K562 (cell line): ENCODE measurements at regions not wholly inside any gene's neighbourhood (a gene's known extent, or its start where the extent isn't known, plus 50 kb on each side); places are given as distances from the start of the nearest gene placed in this dataset.

ENCODE experiments used
- GATAD2B ChIP-seq: fragments of 450-650 bp; IDR thresholded peaks from 2 replicates; pipeline ENCODE4 v1.6.1; 2017; ENCODE audit warnings: mild to moderate bottlenecking, borderline replicate concordance
- L3MBTL2 ChIP-seq: fragments of 450-650 bp; IDR thresholded peaks from 2 replicates; pipeline ENCODE4 v1.6.1; 2016; ENCODE audit warnings: mild to moderate bottlenecking, moderate library complexity
- NKRF ChIP-seq: fragments of 450-650 bp; IDR thresholded peaks from 2 replicates; pipeline ENCODE4 v1.6.1; 2016; ENCODE audit warnings: borderline replicate concordance
- RBFOX2 ChIP-seq: fragments of 200-400 bp; formaldehyde crosslinking; IDR thresholded peaks from 2 replicates; pipeline ENCODE4 v1.6.1; 2017; ENCODE audit warnings: low read depth, mild to moderate bottlenecking, low read length, moderate library complexity
- RREB1 ChIP-seq: fragments of 250-450 bp; sonication (Bioruptor Pico); IDR thresholded peaks from 2 replicates; pipeline ENCODE4 v1.4.0; 2020
- SMARCA4 ChIP-seq: fragments of 450-650 bp; IDR thresholded peaks from 2 replicates; pipeline ENCODE4 v1.6.1; 2016
- XRCC4 ChIP-seq: IDR thresholded peaks from one replicate; pipeline ENCODE4 v1.6.1; 2011; ENCODE audit not compliant: insufficient read depth, insufficient read length; ENCODE audit errors: extremely low read depth
- YY1 ChIP-seq, 3 experiments: IDR thresholded peaks; 2 replicates each; pipeline ENCODE4 v1.6.1; 2011; ENCODE audit warnings: low read length in 2 of 3, mild to moderate bottlenecking in 2 of 3, moderate library complexity in 2 of 3, borderline replicate concordance in 1 of 3, control low read depth in 1 of 3, low read depth in 1 of 3; ENCODE audit not compliant: insufficient read depth in 3 of 3, insufficient replicate concordance in 2 of 3, control insufficient read depth in 1 of 3, insufficient read length in 1 of 3; ENCODE audit errors: extremely low read depth in 1 of 3
- TF ChIP-seq, protein P1 (sequence below): fragments of 250-450 bp; sonication (Bioruptor Pico); IDR thresholded peaks from 2 replicates; pipeline ENCODE4 v1.4.0; 2020
- TF ChIP-seq, protein P2 (sequence below): fragments of 450-650 bp; IDR thresholded peaks from 2 replicates; pipeline ENCODE4 v1.6.1; 2014; ENCODE audit warnings: low read depth, mild to moderate bottlenecking, moderate library complexity, borderline replicate concordance

DNA sequence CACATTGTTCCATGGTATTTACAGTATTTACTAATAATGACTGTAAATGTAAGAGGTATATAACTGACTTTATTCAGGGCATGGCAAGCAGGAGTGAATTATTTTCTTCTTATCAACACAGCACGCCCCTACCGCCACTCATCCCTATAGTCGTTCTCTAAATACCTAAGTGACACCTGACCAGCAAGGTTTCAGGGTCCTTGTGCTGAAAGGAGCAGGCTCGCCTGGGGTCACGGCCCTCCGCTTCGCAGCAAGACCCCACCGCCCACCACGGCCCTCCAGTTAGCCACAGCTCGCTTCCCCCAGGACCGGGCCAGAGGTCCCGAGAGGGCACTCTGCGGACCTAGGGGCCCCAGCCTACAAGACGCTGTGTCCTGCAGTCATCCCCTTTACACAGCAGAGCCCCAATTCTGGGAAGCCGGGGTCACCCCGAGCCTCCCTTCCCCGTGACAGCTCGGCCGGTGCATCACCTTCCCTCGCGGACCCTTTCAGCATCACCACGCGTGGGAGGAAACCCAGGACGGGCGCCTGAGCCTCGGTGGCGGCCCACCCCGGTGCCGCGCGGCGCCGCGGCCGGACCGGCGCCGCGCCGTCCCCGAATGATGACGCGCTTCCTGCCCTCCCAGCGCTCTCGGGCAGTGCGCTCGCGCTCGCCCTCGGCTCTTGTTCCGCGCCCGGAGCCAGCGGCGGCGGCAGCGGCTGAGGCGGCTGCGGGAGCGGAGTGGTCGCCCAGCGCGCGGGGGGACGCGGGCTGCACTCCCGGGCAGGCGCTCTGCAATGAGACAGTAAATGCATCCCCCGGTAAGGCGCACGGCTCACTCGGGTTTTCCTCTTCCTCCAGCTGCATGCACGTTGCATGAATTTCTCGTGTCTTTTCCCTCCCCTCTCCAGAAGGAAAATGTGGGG lies 225.1 kb upstream of the C2CD4B start, which contains the start of gene TLN2 (continued):
- peak in 1 of 3 experiments; percentile 59 for TF ChIP-seq YY1 (IDR thresholded peaks at IDR 0.05; ENCODE audit: borderline replicate concordance in 1 of 3, control insufficient read depth in 1 of 3, extremely low read depth in 1 of 3, insufficient read depth in 3 of 3, insufficient read length in 1 of 3, insufficient replicate concordance in 2 of 3, low read depth in 1 of 3, low read length in 2 of 3)
- TF ChIP-seq XRCC4, result no peak
- no peak for TF ChIP-seq SMARCA4
- TF ChIP-seq NKRF, result peak; percentile 34; the same call in 1 of the 2 replicates
- TF ChIP-seq RREB1 (CRISPR knock-in tag), result no peak
- TF ChIP-seq, protein P1, sequence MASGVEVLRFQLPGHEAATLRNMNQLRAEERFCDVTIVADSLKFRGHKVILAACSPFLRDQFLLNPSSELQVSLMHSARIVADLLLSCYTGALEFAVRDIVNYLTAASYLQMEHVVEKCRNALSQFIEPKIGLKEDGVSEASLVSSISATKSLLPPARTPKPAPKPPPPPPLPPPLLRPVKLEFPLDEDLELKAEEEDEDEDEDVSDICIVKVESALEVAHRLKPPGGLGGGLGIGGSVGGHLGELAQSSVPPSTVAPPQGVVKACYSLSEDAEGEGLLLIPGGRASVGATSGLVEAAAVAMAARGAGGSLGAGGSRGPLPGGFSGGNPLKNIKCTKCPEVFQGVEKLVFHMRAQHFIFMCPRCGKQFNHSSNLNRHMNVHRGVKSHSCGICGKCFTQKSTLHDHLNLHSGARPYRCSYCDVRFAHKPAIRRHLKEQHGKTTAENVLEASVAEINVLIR, result peak; percentile 88
- peak; percentile 89 for TF ChIP-seq RBFOX2
- TF ChIP-seq L3MBTL2, result peak; percentile 64
- TF ChIP-seq, protein P2, sequence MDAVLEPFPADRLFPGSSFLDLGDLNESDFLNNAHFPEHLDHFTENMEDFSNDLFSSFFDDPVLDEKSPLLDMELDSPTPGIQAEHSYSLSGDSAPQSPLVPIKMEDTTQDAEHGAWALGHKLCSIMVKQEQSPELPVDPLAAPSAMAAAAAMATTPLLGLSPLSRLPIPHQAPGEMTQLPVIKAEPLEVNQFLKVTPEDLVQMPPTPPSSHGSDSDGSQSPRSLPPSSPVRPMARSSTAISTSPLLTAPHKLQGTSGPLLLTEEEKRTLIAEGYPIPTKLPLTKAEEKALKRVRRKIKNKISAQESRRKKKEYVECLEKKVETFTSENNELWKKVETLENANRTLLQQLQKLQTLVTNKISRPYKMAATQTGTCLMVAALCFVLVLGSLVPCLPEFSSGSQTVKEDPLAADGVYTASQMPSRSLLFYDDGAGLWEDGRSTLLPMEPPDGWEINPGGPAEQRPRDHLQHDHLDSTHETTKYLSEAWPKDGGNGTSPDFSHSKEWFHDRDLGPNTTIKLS, result peak; percentile 66; the same call in 1 of the 2 replicates
- TF ChIP-seq GATAD2B, result peak; percentile 56; the same call in 1 of the 2 replicates
